Neural crest cell (in vitro differentiated cells): ENCODE measurements at regions not wholly inside any gene's neighbourhood (a gene's known extent, or its start where the extent isn't known, plus 50 kb on each side); places are given as distances from the start of the nearest gene placed in this dataset.

Experiments used
- DNase-seq: peaks from one replicate; pipeline ENCODE4 v3.0.0; 2021; ENCODE audit warnings: low read depth, mixed read lengths, low spot score
- H3K27ac Mint-ChIP-seq: one replicate; pipeline ENCODE4 v1.8.0; 2021; ENCODE audit warnings: mild to moderate bottlenecking, mixed read lengths; ENCODE audit not compliant: unreplicated experiment
- H3K27me3 Mint-ChIP-seq: 2 replicates; pipeline ENCODE4 v1.8.0; 2021; ENCODE audit warnings: low read depth, mild to moderate bottlenecking, mixed read lengths
- H3K36me3 Mint-ChIP-seq: 2 replicates; pipeline ENCODE4 v1.8.0; 2021; ENCODE audit warnings: low read depth, mild to moderate bottlenecking, mixed read lengths
- H3K4me1 Mint-ChIP-seq: 2 replicates; pipeline ENCODE4 v1.8.0; 2021; ENCODE audit warnings: mixed read lengths
- H3K4me3 Mint-ChIP-seq: one replicate; pipeline ENCODE4 v1.8.0; 2021; ENCODE audit warnings: mild to moderate bottlenecking, mixed read lengths
- H3K9me3 Mint-ChIP-seq: 2 replicates; pipeline ENCODE4 v1.8.0; 2021; ENCODE audit warnings: mixed read lengths
- CTCF ChIP-seq: fragments of 200-600 bp; sonication (generic); conservative IDR thresholded peaks from 2 replicates; pipeline ENCODE4 v1.5.0; 2021; ENCODE audit warnings: antibody characterized with exemption, mild to moderate bottlenecking

GRCh38 chr16:55204923-55205322 lies 119.1 kb upstream of the IRX6 start:
- H3K36me3 Mint-ChIP-seq: no peaks in the 10 kb centered on the region
- no peak overlapping the region for H3K4me3 Mint-ChIP-seq
- H3K27ac Mint-ChIP-seq: no peak overlapping the region
- no peaks in the 10 kb centered on the region for H3K4me1 Mint-ChIP-seq
- no peak for TF ChIP-seq CTCF
- no peak for DNase-seq
- no peaks in the 10 kb centered on the region for H3K9me3 Mint-ChIP-seq
- H3K27me3 Mint-ChIP-seq: no peaks in the 10 kb centered on the region

- no peaks in the 10 kb centered on the region for H3K36me3 Mint-ChIP-seq
- no peak overlapping the region for H3K27ac Mint-ChIP-seq
- DNase-seq: no peak
- H3K4me1 Mint-ChIP-seq: no peaks in the 10 kb centered on the region
- TF ChIP-seq CTCF: no peak
- H3K27me3 Mint-ChIP-seq: no peaks in the 10 kb centered on the region
- H3K9me3 Mint-ChIP-seq: no peaks in the 10 kb centered on the region
- no peak overlapping the region for H3K4me3 Mint-ChIP-seq
Observed at GRCh38 chr16:55207693-55208428, 116.1 kb upstream of the IRX6 start.

GRCh38 chr16:55209626-55210025 lies 114.4 kb upstream of the IRX6 start:
- no peak for DNase-seq
- no peaks in the 10 kb centered on the region for H3K4me1 Mint-ChIP-seq
- peaks cover 4% of the 10 kb centered on the region for H3K27me3 Mint-ChIP-seq
- H3K36me3 Mint-ChIP-seq: no peaks in the 10 kb centered on the region
- H3K4me3 Mint-ChIP-seq: no peak overlapping the region
- no peaks in the 10 kb centered on the region for H3K9me3 Mint-ChIP-seq
- no peak overlapping the region for H3K27ac Mint-ChIP-seq
- TF ChIP-seq CTCF: no peak

GRCh38 chr16:55212791-55213190 lies 111.2 kb upstream of the IRX6 start:
- Mint-ChIP-seq H3K4me3 (no peak overlapping the region), H3K4me1 (no peaks in the 10 kb centered on the region), H3K36me3 (no peaks in the 10 kb centered on the region), H3K27ac (no peak overlapping the region), H3K27me3 (peaks cover 12% of the 10 kb centered on the region), H3K9me3 (no peaks in the 10 kb centered on the region)
- no peak for DNase-seq
- TF ChIP-seq CTCF: no peak

- TF ChIP-seq CTCF: no peak
- DNase-seq: no peak
- no peaks in the 10 kb centered on the region for H3K4me1 Mint-ChIP-seq
- no peak overlapping the region for H3K4me3 Mint-ChIP-seq
- no peak overlapping the region for H3K27ac Mint-ChIP-seq
- H3K36me3 Mint-ChIP-seq: no peaks in the 10 kb centered on the region
- H3K9me3 Mint-ChIP-seq: no peaks in the 10 kb centered on the region
- H3K27me3 Mint-ChIP-seq: peaks cover 12% of the 10 kb centered on the region
Observed at GRCh38 chr16:55214412-55214811, 109.6 kb upstream of the IRX6 start.
